GM19043 (cell line): ENCODE measurements at regions not wholly inside any gene's neighbourhood (a gene's known extent, or its start where the extent isn't known, plus 50 kb on each side); places are given as distances from the start of the nearest gene placed in this dataset.
"Not testable (repeated sequence)": the region's sequence is repeated elsewhere in the genome, so short reads cannot be mapped to it uniquely, and the experiment has no call there.

Experiments used
- ATAC-seq: cut with Tn5 transposase; IDR thresholded peaks from one replicate; pipeline ENCODE4 v1.9.1; 2021; ENCODE audit warnings: low read depth; ENCODE audit not compliant: unreplicated experiment

GRCh38 chr6:84582997-84583396 is 181.4 kb downstream of the TBX18 start:
- ATAC-seq: no peak

- ATAC-seq: no peak
Observed at GRCh38 chr6:84581494-84582259, 182.7 kb downstream of the TBX18 start.

- ATAC-seq: no peak
Observed at GRCh38 chr6:84579404-84579803, 185.0 kb downstream of the TBX18 start.

- ATAC-seq: no peak
Observed at GRCh38 chr6:84576029-84576428, 188.4 kb downstream of the TBX18 start.

- peak; percentile 98 for ATAC-seq
Observed at GRCh38 chr6:84575264-84575663, 189.1 kb downstream of the TBX18 start.

- ATAC-seq: no peak
Observed at GRCh38 chr6:84569882-84570281, 194.5 kb downstream of the TBX18 start.

GRCh38 chr6:84568971-84569370 is 195.4 kb downstream of the TBX18 start:
- ATAC-seq: no peak

GRCh38 chr6:84565718-84566117 is 198.7 kb downstream of the TBX18 start:
- not testable (repeated sequence) for ATAC-seq

GRCh38 chr6:84560436-84561390 is 203.7 kb downstream of the TBX18 start:
- ATAC-seq: no peak

GRCh38 chr6:84556541-84557335 is 207.7 kb downstream of the TBX18 start:
- ATAC-seq: no peak

GRCh38 chr6:84554706-84555105 is 209.7 kb downstream of the TBX18 start:
- ATAC-seq: no peak

GRCh38 chr6:84554074-84554473 is 210.3 kb downstream of the TBX18 start:
- no peak for ATAC-seq

- ATAC-seq: no peak
Observed at GRCh38 chr6:84553527-84553926, 210.9 kb downstream of the TBX18 start.

- no peak for ATAC-seq
Observed at GRCh38 chr6:84551797-84552196, 212.6 kb downstream of the TBX18 start.

- ATAC-seq: no peak
Observed at GRCh38 chr6:84549917-84550316, 214.5 kb downstream of the TBX18 start.

GRCh38 chr6:84547341-84547801 is 217.0 kb downstream of the TBX18 start:
- ATAC-seq: no peak

- ATAC-seq: no peak
Observed at GRCh38 chr6:84546427-84546914, 217.9 kb downstream of the TBX18 start.

- no peak for ATAC-seq
Observed at GRCh38 chr6:84539122-84539856, 225.1 kb downstream of the TBX18 start.

GRCh38 chr6:84536885-84537638 is 227.3 kb downstream of the TBX18 start:
- ATAC-seq: no peak
